GM12878 (cell line): ENCODE measurements at regions not wholly inside any gene's neighbourhood (a gene's known extent, or its start where the extent isn't known, plus 50 kb on each side); places are given as distances from the start of the nearest gene placed in this dataset.
A peak's percentile ranks its signal among the peaks of the same experiment; 100 is the strongest.

Experiments used
- ATAC-seq: fragments of 200-7000 bp; cut with Tn5 transposase; 3 replicates; pipeline ENCODE4 v1.9.1; 2020; ENCODE audit warnings: mild to moderate bottlenecking, moderate library complexity
- BruUV-seq: library from RNA; stranded (reverse); fragments of 400-500 nt; replicated peaks from 2 replicates; lab custom pipeline; 2021; lab: Mats Ljungman, UMichigan
- CTCF ChIA-PET: fragments of 300-600 bp; sonication (Branson Sonifier 250); formaldehyde crosslinking; extraction: SDS; loops from one replicate; lab custom pipeline; 2021; ENCODE audit warnings: inconsistent platforms; lab: Yijun Ruan, JAX
- POLR2A ChIA-PET: fragments of 350-600 bp; formaldehyde crosslinking; extraction: SDS; loops from one replicate; lab custom pipeline; 2021; ENCODE audit warnings: inconsistent platforms; lab: Charles Lee
- RAD21 ChIA-PET: fragments of 300-600 bp; sonication (Branson Sonifier 250); formaldehyde crosslinking; loops from one replicate; lab custom pipeline; 2023; ENCODE audit warnings: antibody characterized with exemption; ENCODE audit not compliant: unreplicated experiment; lab: Charles Lee
- SMC1A ChIA-PET: fragments of 300-600 bp; sonication (Branson Sonifier 250); formaldehyde crosslinking; loops from one replicate; lab custom pipeline; 2023; ENCODE audit not compliant: unreplicated experiment, uncharacterized antibody; lab: Charles Lee
- DNase-seq: peaks from one replicate; pipeline ENCODE4 v3.0.0-alpha.2; 2011; ENCODE audit warnings: low read depth, low spot score
- FAIRE-seq: peaks from 3 replicates; lab custom pipeline; 2011; peaks lifted over from hg19 to GRCh38; lab: Jason Lieb, UNC
- H2AFZ ChIP-seq: 2 replicates; pipeline ENCODE4 v1.6.0; 2011; ENCODE audit warnings: low read depth, low read length, control low read depth; ENCODE audit not compliant: control insufficient read depth
- H3K27ac ChIP-seq: 2 replicates; pipeline ENCODE4 v1.5.1; 2011; ENCODE audit warnings: control low read depth; ENCODE audit not compliant: control insufficient read depth, insufficient read depth
- H3K27me3 ChIP-seq, 2 experiments: replicated peaks in 1 of 2; 2 replicates each; pipeline versions ENCODE4 v1.6.0 to v1.6.1; 2011; ENCODE audit warnings: low read length in 1 of 2; ENCODE audit not compliant: control insufficient read depth in 2 of 2, insufficient read depth in 2 of 2
- H3K36me3 ChIP-seq, 2 experiments: 2 replicates each; pipeline ENCODE4 v1.5.1; 2011; ENCODE audit warnings: low read length in 1 of 2; ENCODE audit not compliant: control insufficient read depth in 2 of 2, insufficient read depth in 2 of 2
- H3K4me1 ChIP-seq: 2 replicates; pipeline ENCODE4 v1.6.1; 2011; ENCODE audit warnings: mild to moderate bottlenecking, low read length, moderate library complexity, mixed read lengths; ENCODE audit not compliant: control insufficient read depth, insufficient read depth
- H3K4me2 ChIP-seq: 2 replicates; pipeline ENCODE4 v1.6.0; 2011; ENCODE audit warnings: control low read depth; ENCODE audit not compliant: control insufficient read depth, insufficient read depth
- H3K4me3 ChIP-seq: fragments of 200-600 bp; sonication (generic); 2 replicates; pipeline ENCODE4 v1.5.1; 2016
- H3K79me2 ChIP-seq: 2 replicates; pipeline ENCODE4 v1.6.0; 2011; ENCODE audit warnings: low read length; ENCODE audit not compliant: control insufficient read depth, insufficient read depth
- H3K9ac ChIP-seq: 2 replicates; pipeline ENCODE4 v1.8.0; 2011; ENCODE audit warnings: low read length, control low read depth, mixed read lengths; ENCODE audit not compliant: control insufficient read depth, insufficient read depth
- H3K9me3 ChIP-seq: replicated peaks from 3 replicates; pipeline ENCODE4 v1.5.1; 2011; ENCODE audit warnings: mild to moderate bottlenecking, low read length; ENCODE audit not compliant: control insufficient read depth, insufficient read depth
- H4K20me1 ChIP-seq: 2 replicates; pipeline ENCODE4 v1.6.0; 2011; ENCODE audit not compliant: control insufficient read depth, insufficient read depth
- EP300 ChIP-seq, 2 experiments: fragments of 150-350 bp in 1 of 2; IDR thresholded peaks; 2 replicates each; pipeline ENCODE4 v1.6.1; 2011 to 2012; ENCODE audit warnings: low read depth in 2 of 2, low read length in 2 of 2, borderline replicate concordance in 1 of 2, improper control_type of control experiment in 1 of 2, inconsistent platforms in 1 of 2; ENCODE audit not compliant: control insufficient read depth in 1 of 2
- MTA2 ChIP-seq: fragments of 450-650 bp; IDR thresholded peaks from 2 replicates; pipeline ENCODE4 v1.6.1; 2016; ENCODE audit warnings: low read depth, mild to moderate bottlenecking, moderate library complexity
- SMARCA5 ChIP-seq: fragments of 450-650 bp; IDR thresholded peaks from 2 replicates; pipeline ENCODE4 v1.6.1; 2017; ENCODE audit warnings: mild to moderate bottlenecking
- USF1 ChIP-seq: IDR thresholded peaks from 2 replicates; pipeline ENCODE4 v1.6.1; 2011; ENCODE audit warnings: borderline replicate concordance, low read depth, mild to moderate bottlenecking, moderate library complexity, mixed read lengths, low read length; ENCODE audit not compliant: insufficient read depth; ENCODE audit errors: extremely low read length
- ZBTB4 ChIP-seq: fragments of 450-650 bp; formaldehyde crosslinking; IDR thresholded peaks from 2 replicates; pipeline ENCODE4 v1.4.0; 2022; ENCODE audit warnings: mild to moderate bottlenecking, moderate library complexity
- WGBS: methylation state at CpG from one replicate; pipeline ENCODE4 v1.1.6; 2016; ENCODE audit warnings: low lambda C conversion rate; ENCODE audit not compliant: insufficient replicate concordance, insufficient coverage; ENCODE audit errors: missing lambda C conversion rate; 5-methylcytosine and 5-hydroxymethylcytosine counted together
- in situ Hi-C: fragments of 300-500 bp; cut with MboI; formaldehyde crosslinking; loops from 9 replicates; pipeline ENCODE4 v1.14.3; 2018; ENCODE audit warnings: mixed read lengths
- intact Hi-C: fragments of 100-400 bp; cut with micrococcal nuclease; formaldehyde crosslinking; loops from one replicate; pipeline ENCODE4 v1.14.2; 2022; ENCODE audit not compliant: unreplicated experiment

GRCh38 chr18:5051207-5051606 lies 145.8 kb downstream of the AKAIN1 start:
- H3K4me2 ChIP-seq, result no peak overlapping the region
- no peaks in the 10 kb centered on the region for H4K20me1 ChIP-seq
- H3K9ac ChIP-seq, result no peak overlapping the region
- no peaks in the 10 kb centered on the region; the same call in 2 of the 3 replicates for H3K9me3 ChIP-seq
- intact Hi-C loops (loop anchor here (10.0 kb wide), 3 partner anchors 696 to 766 kb away; no protein-coding TSS in a partner anchor), in situ Hi-C loops (loop anchor here (10.0 kb wide), 4 partner anchors 786 to 1766 kb away; no protein-coding TSS in a partner anchor)
- FAIRE-seq, result no peak
- no peaks in the 10 kb centered on the region for H3K36me3 ChIP-seq
- BruUV-seq, result no TSS peak
- no peak overlapping the region for H3K4me3 ChIP-seq
- ChIA-PET POLR2A (no interaction called here), SMC1A (interaction anchor here (0.7 to 1.0 kb wide), 2 partner anchors 14 to 18 kb away, joined by 3 read pairs; no protein-coding TSS in a partner anchor), RAD21 (no interaction called here), CTCF (interaction anchor here (0.9 to 1.2 kb wide), 2 partner anchors 16 to 603 kb away, joined by 3 read pairs; no protein-coding TSS in a partner anchor)
- H2AFZ ChIP-seq, result no peak overlapping the region
- WGBS, result 12% methylated on average over 2 of the region's 2 CpGs
- no peaks in the 10 kb centered on the region for H3K27me3 ChIP-seq
- no peaks in the 10 kb centered on the region for H3K79me2 ChIP-seq
- no peaks in the 10 kb centered on the region for H3K4me1 ChIP-seq
- peak; percentile 21; the same call in 1 of the 2 replicates for TF ChIP-seq MTA2
- TF ChIP-seq ZBTB4, result no peak
- TF ChIP-seq SMARCA5, result no peak
- TF ChIP-seq EP300 (IDR thresholded peaks at IDR 0.05; ENCODE audit: borderline replicate concordance in 1 of 2, control insufficient read depth in 1 of 2, low read depth in 2 of 2, low read length in 2 of 2), result no peak
- TF ChIP-seq USF1, result no peak
- peak; percentile 73 for ATAC-seq
- no peak overlapping the region for H3K27ac ChIP-seq
- DNase-seq, result no peak
